C4-2B (cell line): ENCODE measurements at regions not wholly inside any gene's neighbourhood (a gene's known extent, or its start where the extent isn't known, plus 50 kb on each side); places are given as distances from the start of the nearest gene placed in this dataset.
A peak's percentile ranks its signal among the peaks of the same experiment; 100 is the strongest.

ENCODE experiments used
- H3K27ac ChIP-seq: fragments of 450-650 bp; 2 replicates; pipeline ENCODE4 v1.5.1; 2017
- ZFX ChIP-seq: fragments of 450-650 bp; IDR thresholded peaks from 2 replicates; pipeline ENCODE4 v1.6.1; 2017
- TF ChIP-seq, protein P1 (sequence below): fragments of 450-650 bp; conservative IDR thresholded peaks from 2 replicates; pipeline ENCODE4 v1.5.1; 2017; ENCODE audit warnings: mild to moderate bottlenecking

DNA sequence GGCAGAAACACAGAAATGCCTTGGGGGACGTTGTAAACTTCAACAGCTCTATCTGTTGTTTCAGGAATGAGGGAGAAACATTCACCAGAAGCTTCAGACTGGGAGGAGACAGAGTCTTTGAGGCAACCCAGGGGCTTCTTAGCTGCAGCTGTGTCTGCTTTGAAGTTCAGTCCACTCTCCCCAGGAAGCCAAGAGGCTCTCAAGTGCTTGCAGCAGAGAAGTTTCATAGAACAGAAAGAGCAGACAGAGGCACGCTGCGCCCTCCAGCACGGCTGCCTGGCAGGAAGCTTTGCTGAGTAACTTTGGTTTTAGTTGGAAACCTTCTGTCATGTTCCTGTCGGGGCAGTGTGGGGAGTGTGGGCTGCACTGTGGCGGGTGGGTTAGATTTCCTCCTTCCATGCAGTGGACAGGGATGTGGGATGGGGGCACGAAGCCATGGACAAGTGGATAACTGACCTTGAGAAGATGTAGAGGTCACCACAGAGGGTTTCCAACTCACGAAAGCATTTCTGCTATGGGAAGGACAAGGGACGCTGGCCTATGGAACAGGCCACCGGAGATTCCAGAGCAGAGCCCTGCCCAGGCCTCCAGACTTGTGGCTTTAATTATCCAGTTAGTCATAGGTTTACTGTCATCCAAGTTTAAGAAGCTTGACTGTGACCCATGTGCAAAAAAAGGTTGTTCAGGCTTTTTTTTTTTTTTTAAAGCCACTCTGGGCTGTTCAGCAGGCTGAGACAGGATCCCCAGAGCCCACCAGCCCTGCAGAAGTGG, 107.7 kb downstream of the ARF6 start:
- TF ChIP-seq, protein P1, sequence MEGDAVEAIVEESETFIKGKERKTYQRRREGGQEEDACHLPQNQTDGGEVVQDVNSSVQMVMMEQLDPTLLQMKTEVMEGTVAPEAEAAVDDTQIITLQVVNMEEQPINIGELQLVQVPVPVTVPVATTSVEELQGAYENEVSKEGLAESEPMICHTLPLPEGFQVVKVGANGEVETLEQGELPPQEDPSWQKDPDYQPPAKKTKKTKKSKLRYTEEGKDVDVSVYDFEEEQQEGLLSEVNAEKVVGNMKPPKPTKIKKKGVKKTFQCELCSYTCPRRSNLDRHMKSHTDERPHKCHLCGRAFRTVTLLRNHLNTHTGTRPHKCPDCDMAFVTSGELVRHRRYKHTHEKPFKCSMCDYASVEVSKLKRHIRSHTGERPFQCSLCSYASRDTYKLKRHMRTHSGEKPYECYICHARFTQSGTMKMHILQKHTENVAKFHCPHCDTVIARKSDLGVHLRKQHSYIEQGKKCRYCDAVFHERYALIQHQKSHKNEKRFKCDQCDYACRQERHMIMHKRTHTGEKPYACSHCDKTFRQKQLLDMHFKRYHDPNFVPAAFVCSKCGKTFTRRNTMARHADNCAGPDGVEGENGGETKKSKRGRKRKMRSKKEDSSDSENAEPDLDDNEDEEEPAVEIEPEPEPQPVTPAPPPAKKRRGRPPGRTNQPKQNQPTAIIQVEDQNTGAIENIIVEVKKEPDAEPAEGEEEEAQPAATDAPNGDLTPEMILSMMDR, result no peak
- no peak for TF ChIP-seq ZFX
- peak overlapping the region; percentile 82 for H3K27ac ChIP-seq

GRCh38 chr14:50001151-50001998, 108.5 kb downstream of the ARF6 start:
- H3K27ac ChIP-seq, result peak overlapping the region; percentile 82
- TF ChIP-seq ZFX, result no peak
- TF ChIP-seq, protein P1, result no peak

DNA sequence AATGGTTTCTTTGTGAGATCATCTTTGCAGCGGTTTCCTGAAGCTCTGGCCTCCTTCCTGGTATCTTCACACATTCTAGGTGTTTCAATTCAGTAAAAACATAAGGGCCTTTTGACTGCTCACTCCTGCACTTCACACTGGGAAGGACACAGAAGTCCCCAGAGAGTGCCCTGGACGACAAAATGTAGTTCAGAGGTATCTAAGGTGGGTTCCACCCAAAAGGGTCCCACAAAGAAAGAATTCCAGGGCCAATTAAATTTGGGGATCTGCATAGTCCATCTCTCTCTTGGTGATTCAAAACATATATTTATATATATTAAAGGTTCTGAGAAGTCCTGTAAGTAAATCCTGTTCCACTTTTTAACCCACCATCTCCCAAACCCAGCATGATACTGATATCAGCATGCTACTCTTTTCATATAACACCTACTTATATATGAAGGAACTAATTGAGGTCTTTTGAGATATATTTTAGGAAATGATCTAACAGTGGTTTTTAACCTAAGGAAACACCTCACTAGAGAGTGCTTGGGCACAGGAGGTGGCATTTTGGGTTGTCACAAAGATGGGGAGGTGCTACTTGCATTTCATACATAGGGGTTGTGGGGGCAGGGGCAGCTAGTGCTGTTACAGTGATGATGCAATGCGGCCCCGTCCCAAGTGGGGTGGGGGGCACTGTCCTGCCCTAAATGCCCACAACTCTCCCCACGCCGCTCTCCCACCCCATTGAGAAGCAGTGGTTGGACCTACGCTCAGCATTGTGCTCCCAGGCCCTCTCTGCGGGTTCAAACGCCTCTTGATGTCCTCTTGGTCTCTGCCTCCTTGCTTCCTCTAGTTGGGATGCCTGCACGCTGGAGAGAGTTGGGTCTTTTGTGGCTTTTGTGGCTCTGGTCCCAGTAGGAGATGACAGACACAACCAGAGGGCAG, 109.4 kb downstream of the ARF6 start:
- H3K27ac ChIP-seq, result peak overlapping the region; percentile 82
- TF ChIP-seq, protein P1, result no peak
- no peak for TF ChIP-seq ZFX

- TF ChIP-seq ZFX, result no peak
- TF ChIP-seq, protein P1, result no peak
These were observed 110.0 kb downstream of the ARF6 start for GRCh38 chr14:50002926-50003212.

GRCh38 chr14:50003213-50004021, 110.5 kb downstream of the ARF6 start:
- no peak for TF ChIP-seq ZFX
- TF ChIP-seq, protein P1, result no peak

More at GRCh38 chr14:50002926-50003212, 110.0 kb downstream of the ARF6 start:
- no peak overlapping the region for H3K27ac ChIP-seq

GRCh38 chr14:50006141-50006540, 110.2 kb downstream of the VCPKMT start:
- H3K27ac ChIP-seq, result no peak overlapping the region
- no peak for TF ChIP-seq ZFX
- TF ChIP-seq, protein P1, result no peak

More at GRCh38 chr14:50003213-50004021, 110.5 kb downstream of the ARF6 start:
- H3K27ac ChIP-seq, result no peak overlapping the region
